GM18909 (cell line): ENCODE measurements at regions not wholly inside any gene's neighbourhood (a gene's known extent, or its start where the extent isn't known, plus 50 kb on each side); places are given as distances from the start of the nearest gene placed in this dataset.
"Not testable (repeated sequence)": the region's sequence is repeated elsewhere in the genome, so short reads cannot be mapped to it uniquely, and the experiment has no call there.

ENCODE experiments used
- ATAC-seq: cut with Tn5 transposase; IDR thresholded peaks from one replicate; pipeline ENCODE4 v1.9.1; 2021; ENCODE audit warnings: mild to moderate bottlenecking; ENCODE audit not compliant: unreplicated experiment, poor library complexity

GRCh38 chr20:56723331-56723730 is 94.2 kb downstream of the TFAP2C start:
- ATAC-seq: no peak

- no peak for ATAC-seq
These were observed 95.2 kb downstream of the TFAP2C start for GRCh38 chr20:56724241-56724757.

- no peak for ATAC-seq
These were observed 100.9 kb downstream of the TFAP2C start for GRCh38 chr20:56730003-56730402.

GRCh38 chr20:56730996-56731395 is 101.9 kb downstream of the TFAP2C start:
- no peak for ATAC-seq

GRCh38 chr20:56731476-56731875 is 102.4 kb downstream of the TFAP2C start:
- no peak for ATAC-seq

GRCh38 chr20:56733967-56734366 is 104.9 kb downstream of the TFAP2C start:
- no peak for ATAC-seq

GRCh38 chr20:56735084-56735642 is 106.1 kb downstream of the TFAP2C start:
- ATAC-seq: no peak

GRCh38 chr20:56736285-56736857 is 107.3 kb downstream of the TFAP2C start:
- no peak for ATAC-seq

- ATAC-seq: not testable (repeated sequence)
These were observed 115.3 kb downstream of the TFAP2C start for GRCh38 chr20:56744325-56744821.

- no peak for ATAC-seq
These were observed 119.6 kb downstream of the TFAP2C start for GRCh38 chr20:56748476-56749377.

GRCh38 chr20:56750430-56750829 is 121.3 kb downstream of the TFAP2C start:
- ATAC-seq: no peak

GRCh38 chr20:56752274-56752673 is 123.2 kb downstream of the TFAP2C start:
- ATAC-seq: no peak

- ATAC-seq: no peak
These were observed 126.1 kb downstream of the TFAP2C start for GRCh38 chr20:56755201-56755600.

- not testable (repeated sequence) for ATAC-seq
These were observed 127.6 kb downstream of the TFAP2C start for GRCh38 chr20:56756658-56757057.

GRCh38 chr20:56758706-56759105 is 129.6 kb downstream of the TFAP2C start:
- ATAC-seq: no peak

- ATAC-seq: no peak
These were observed 130.7 kb downstream of the TFAP2C start for GRCh38 chr20:56759741-56760278.

GRCh38 chr20:56760610-56761009 is 131.5 kb downstream of the TFAP2C start:
- no peak for ATAC-seq

- ATAC-seq: no peak
These were observed 132.3 kb downstream of the TFAP2C start for GRCh38 chr20:56761393-56761792.

- no peak for ATAC-seq
These were observed 133.3 kb downstream of the TFAP2C start for GRCh38 chr20:56762401-56762800.

- no peak for ATAC-seq
These were observed 133.7 kb downstream of the TFAP2C start for GRCh38 chr20:56762829-56763228.

GRCh38 chr20:56764671-56765070 is 135.6 kb downstream of the TFAP2C start:
- no peak for ATAC-seq
